ENCODE measurements at regions not wholly inside any gene's neighbourhood (a gene's known extent, or its start where the extent isn't known, plus 50 kb on each side); places are given as distances from the start of the nearest gene placed in this dataset.

GRCh38 chrX:144790148-144790547 lies 457.2 kb upstream of the SPANXN1 start:
- no peaks in the 10 kb centered on the region for H3K9me3 ChIP-seq (ENCODE audit: insufficient read depth, low read length)
- H3K4me3 ChIP-seq (ENCODE audit: insufficient read length, low read depth) = no peak overlapping the region
- no peak for DNase-seq (ENCODE audit: low read depth, low spot score)
- H3K9ac ChIP-seq (ENCODE audit: insufficient read length, low read depth) = no peak overlapping the region
- H3K36me3 ChIP-seq (ENCODE audit: insufficient read depth, insufficient read length, low read length) = no peaks in the 10 kb centered on the region
- no peaks in the 10 kb centered on the region for H3K4me1 ChIP-seq (ENCODE audit: insufficient read depth, insufficient read length)
- no peak for TF ChIP-seq YY1 (IDR thresholded peaks at IDR 0.05; ENCODE audit: insufficient read depth, insufficient read length)
- no peak for TF ChIP-seq SUZ12 (IDR thresholded peaks at IDR 0.05; ENCODE audit: extremely low read depth, insufficient read depth, insufficient read length)
- no peaks in the 10 kb centered on the region for H3K27me3 ChIP-seq (ENCODE audit: insufficient read depth, insufficient read length)

GRCh38 chrX:144791298-144791697 lies 456.0 kb upstream of the SPANXN1 start:
- TF ChIP-seq ZNF274 (IDR thresholded peaks at IDR 0.05; ENCODE audit: low read depth, low read length) (no peak), YY1 (IDR thresholded peaks at IDR 0.05; ENCODE audit: insufficient read depth, insufficient read length) (no peak), SUZ12 (IDR thresholded peaks at IDR 0.05; ENCODE audit: extremely low read depth, insufficient read depth, insufficient read length) (no peak)
- Histone ChIP-seq H3K27me3 (ENCODE audit: insufficient read depth, insufficient read length) (no peaks in the 10 kb centered on the region), H3K4me1 (ENCODE audit: insufficient read depth, insufficient read length) (no peaks in the 10 kb centered on the region), H3K9ac (ENCODE audit: insufficient read length, low read depth) (no peak overlapping the region), H3K4me3 (ENCODE audit: insufficient read length, low read depth) (no peak overlapping the region), H3K36me3 (ENCODE audit: insufficient read depth, insufficient read length, low read length) (no peaks in the 10 kb centered on the region), H3K9me3 (ENCODE audit: insufficient read depth, low read length) (no peaks in the 10 kb centered on the region)
- DNase-seq (ENCODE audit: low read depth, low spot score) = no peak

- H3K36me3 ChIP-seq (ENCODE audit: insufficient read depth, insufficient read length, low read length) = no peaks in the 10 kb centered on the region
- no peak for DNase-seq (ENCODE audit: low read depth, low spot score)
These were observed 448.3 kb upstream of the SPANXN1 start for GRCh38 chrX:144798972-144799371.

GRCh38 chrX:144801786-144802185 lies 445.5 kb upstream of the SPANXN1 start:
- DNase-seq (ENCODE audit: low read depth, low spot score) = no peak
- H3K27me3 ChIP-seq (ENCODE audit: insufficient read depth, insufficient read length) = no peaks in the 10 kb centered on the region
- no peaks in the 10 kb centered on the region for H3K9me3 ChIP-seq (ENCODE audit: insufficient read depth, low read length)
- TF ChIP-seq SUZ12 (IDR thresholded peaks at IDR 0.05; ENCODE audit: extremely low read depth, insufficient read depth, insufficient read length) = no peak
- TF ChIP-seq YY1 (IDR thresholded peaks at IDR 0.05; ENCODE audit: insufficient read depth, insufficient read length) = no peak
- TF ChIP-seq ZNF274 (IDR thresholded peaks at IDR 0.05; ENCODE audit: low read depth, low read length) = no peak
- H3K4me1 ChIP-seq (ENCODE audit: insufficient read depth, insufficient read length) = no peaks in the 10 kb centered on the region
- H3K9ac ChIP-seq (ENCODE audit: insufficient read length, low read depth) = no peak overlapping the region
- H3K4me3 ChIP-seq (ENCODE audit: insufficient read length, low read depth) = no peak overlapping the region
- H3K36me3 ChIP-seq (ENCODE audit: insufficient read depth, insufficient read length, low read length) = no peaks in the 10 kb centered on the region

More at GRCh38 chrX:144798972-144799371, 448.3 kb upstream of the SPANXN1 start:
- no peaks in the 10 kb centered on the region for H3K4me1 ChIP-seq (ENCODE audit: insufficient read depth, insufficient read length)
- H3K9ac ChIP-seq (ENCODE audit: insufficient read length, low read depth) = no peak overlapping the region
- no peaks in the 10 kb centered on the region for H3K27me3 ChIP-seq (ENCODE audit: insufficient read depth, insufficient read length)
- TF ChIP-seq ZNF274 (IDR thresholded peaks at IDR 0.05; ENCODE audit: low read depth, low read length) = no peak
- TF ChIP-seq YY1 (IDR thresholded peaks at IDR 0.05; ENCODE audit: insufficient read depth, insufficient read length) = no peak
- no peak for TF ChIP-seq SUZ12 (IDR thresholded peaks at IDR 0.05; ENCODE audit: extremely low read depth, insufficient read depth, insufficient read length)
- H3K9me3 ChIP-seq (ENCODE audit: insufficient read depth, low read length) = no peaks in the 10 kb centered on the region
- H3K4me3 ChIP-seq (ENCODE audit: insufficient read length, low read depth) = no peak overlapping the region

- Histone ChIP-seq H3K9me3 (ENCODE audit: insufficient read depth, low read length) (no peaks in the 10 kb centered on the region), H3K27me3 (ENCODE audit: insufficient read depth, insufficient read length) (no peaks in the 10 kb centered on the region), H3K36me3 (ENCODE audit: insufficient read depth, insufficient read length, low read length) (no peaks in the 10 kb centered on the region), H3K4me1 (ENCODE audit: insufficient read depth, insufficient read length) (no peaks in the 10 kb centered on the region), H3K4me3 (ENCODE audit: insufficient read length, low read depth) (no peak overlapping the region), H3K9ac (ENCODE audit: insufficient read length, low read depth) (no peak overlapping the region)
- no peak for DNase-seq (ENCODE audit: low read depth, low spot score)
- no peak for TF ChIP-seq ZNF274 (IDR thresholded peaks at IDR 0.05; ENCODE audit: low read depth, low read length)
These were observed 438.3 kb upstream of the SPANXN1 start for GRCh38 chrX:144809025-144809424.

GRCh38 chrX:144810539-144810938 lies 436.8 kb upstream of the SPANXN1 start:
- Histone ChIP-seq H3K4me3 (ENCODE audit: insufficient read length, low read depth) (no peak overlapping the region), H3K27me3 (ENCODE audit: insufficient read depth, insufficient read length) (no peaks in the 10 kb centered on the region), H3K9ac (ENCODE audit: insufficient read length, low read depth) (no peak overlapping the region), H3K4me1 (ENCODE audit: insufficient read depth, insufficient read length) (no peaks in the 10 kb centered on the region), H3K9me3 (ENCODE audit: insufficient read depth, low read length) (no peaks in the 10 kb centered on the region), H3K36me3 (ENCODE audit: insufficient read depth, insufficient read length, low read length) (no peaks in the 10 kb centered on the region)
- TF ChIP-seq YY1 (IDR thresholded peaks at IDR 0.05; ENCODE audit: insufficient read depth, insufficient read length) (no peak), SUZ12 (IDR thresholded peaks at IDR 0.05; ENCODE audit: extremely low read depth, insufficient read depth, insufficient read length) (no peak), ZNF274 (IDR thresholded peaks at IDR 0.05; ENCODE audit: low read depth, low read length) (no peak)
- no peak for DNase-seq (ENCODE audit: low read depth, low spot score)

GRCh38 chrX:144819406-144819805 lies 427.9 kb upstream of the SPANXN1 start:
- TF ChIP-seq YY1 (IDR thresholded peaks at IDR 0.05; ENCODE audit: insufficient read depth, insufficient read length) (no peak), SUZ12 (IDR thresholded peaks at IDR 0.05; ENCODE audit: extremely low read depth, insufficient read depth, insufficient read length) (no peak), ZNF274 (IDR thresholded peaks at IDR 0.05; ENCODE audit: low read depth, low read length) (no peak)
- Histone ChIP-seq H3K4me1 (ENCODE audit: insufficient read depth, insufficient read length) (no peaks in the 10 kb centered on the region), H3K27me3 (ENCODE audit: insufficient read depth, insufficient read length) (no peaks in the 10 kb centered on the region), H3K4me3 (ENCODE audit: insufficient read length, low read depth) (no peak overlapping the region), H3K36me3 (ENCODE audit: insufficient read depth, insufficient read length, low read length) (no peaks in the 10 kb centered on the region), H3K9me3 (ENCODE audit: insufficient read depth, low read length) (no peaks in the 10 kb centered on the region), H3K9ac (ENCODE audit: insufficient read length, low read depth) (no peak overlapping the region)
- DNase-seq (ENCODE audit: low read depth, low spot score) = no peak

- Histone ChIP-seq H3K9ac (ENCODE audit: insufficient read length, low read depth) (no peak overlapping the region), H3K4me3 (ENCODE audit: insufficient read length, low read depth) (no peak overlapping the region), H3K27me3 (ENCODE audit: insufficient read depth, insufficient read length) (no peaks in the 10 kb centered on the region), H3K4me1 (ENCODE audit: insufficient read depth, insufficient read length) (no peaks in the 10 kb centered on the region), H3K9me3 (ENCODE audit: insufficient read depth, low read length) (no peaks in the 10 kb centered on the region), H3K36me3 (ENCODE audit: insufficient read depth, insufficient read length, low read length) (no peaks in the 10 kb centered on the region)
- TF ChIP-seq YY1 (IDR thresholded peaks at IDR 0.05; ENCODE audit: insufficient read depth, insufficient read length) (no peak), ZNF274 (IDR thresholded peaks at IDR 0.05; ENCODE audit: low read depth, low read length) (no peak), SUZ12 (IDR thresholded peaks at IDR 0.05; ENCODE audit: extremely low read depth, insufficient read depth, insufficient read length) (no peak)
- no peak for DNase-seq (ENCODE audit: low read depth, low spot score)
These were observed 406.7 kb upstream of the SPANXN1 start for GRCh38 chrX:144840616-144841015.
